Neutrophil (primary cell): ENCODE measurements at regions not wholly inside any gene's neighbourhood (a gene's known extent, or its start where the extent isn't known, plus 50 kb on each side); places are given as distances from the start of the nearest gene placed in this dataset.

Experiments
- H3K27ac ChIP-seq: fragments of 200-600 bp; sonication (generic); 2 replicates; pipeline ENCODE4 v1.5.1; 2016; ENCODE audit warnings: mild to moderate bottlenecking, moderate library complexity
- H3K27me3 ChIP-seq: fragments of 200-600 bp; sonication (generic); 2 replicates; pipeline ENCODE4 v1.6.0; 2016; ENCODE audit warnings: mild to moderate bottlenecking
- H3K36me3 ChIP-seq: fragments of 200-600 bp; sonication (generic); 2 replicates; pipeline ENCODE4 v1.5.1; 2017
- H3K4me1 ChIP-seq, 2 experiments: fragments of 200-600 bp in 1 of 2; sonication (generic) in 1 of 2; 1 replicate in 1 of 2; 2 replicates in 1 of 2; pipeline versions ENCODE4 v1.5.1 to v1.6.1; 2013 to 2016; ENCODE audit warnings: low read depth in 1 of 2, low read length in 1 of 2, mild to moderate bottlenecking in 1 of 2, moderate library complexity in 1 of 2; ENCODE audit not compliant: control insufficient read depth in 1 of 2, insufficient read depth in 1 of 2
- H3K4me3 ChIP-seq, 2 experiments: fragments of 200-600 bp in 1 of 2; sonication (generic) in 1 of 2; 1 replicate in 1 of 2; 2 replicates in 1 of 2; pipeline ENCODE4 v1.5.1; 2013 to 2016; ENCODE audit warnings: low read depth in 1 of 2, low read length in 1 of 2, mild to moderate bottlenecking in 1 of 2, moderate library complexity in 1 of 2
- H3K9me3 ChIP-seq: fragments of 200-600 bp; sonication (generic); 2 replicates; pipeline ENCODE4 v1.5.1; 2016
- TF ChIP-seq, protein P1 (sequence below): fragments of 200-600 bp; sonication (generic); IDR thresholded peaks from 2 replicates; pipeline ENCODE4 v1.5.1; 2016; ENCODE audit warnings: antibody characterized with exemption

DNA sequence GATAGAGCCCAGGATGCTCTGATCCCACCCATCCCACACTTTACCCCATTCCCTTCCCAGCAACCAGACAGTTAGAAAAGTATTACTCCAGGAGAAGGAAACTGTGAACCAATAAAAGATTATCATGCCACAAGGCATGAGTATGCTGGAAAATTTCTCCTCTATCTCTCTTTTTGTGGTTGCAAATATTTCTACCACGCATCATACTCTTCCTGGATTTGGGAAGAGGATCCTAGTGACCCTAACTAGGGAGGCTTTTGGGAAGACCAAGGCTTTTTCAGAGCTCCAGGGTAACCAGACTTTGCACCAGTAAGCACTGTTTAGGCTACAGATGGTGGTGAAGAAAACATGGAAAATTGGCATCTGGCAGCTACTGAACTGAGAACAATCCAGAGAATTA is 257.6 kb upstream of the CLNK start:
- no peak overlapping the region for H3K4me3 ChIP-seq
- H3K27me3 ChIP-seq = no peaks in the 10 kb centered on the region
- no peaks in the 10 kb centered on the region for H3K9me3 ChIP-seq
- no peaks in the 10 kb centered on the region for H3K4me1 ChIP-seq
- TF ChIP-seq, protein P1, sequence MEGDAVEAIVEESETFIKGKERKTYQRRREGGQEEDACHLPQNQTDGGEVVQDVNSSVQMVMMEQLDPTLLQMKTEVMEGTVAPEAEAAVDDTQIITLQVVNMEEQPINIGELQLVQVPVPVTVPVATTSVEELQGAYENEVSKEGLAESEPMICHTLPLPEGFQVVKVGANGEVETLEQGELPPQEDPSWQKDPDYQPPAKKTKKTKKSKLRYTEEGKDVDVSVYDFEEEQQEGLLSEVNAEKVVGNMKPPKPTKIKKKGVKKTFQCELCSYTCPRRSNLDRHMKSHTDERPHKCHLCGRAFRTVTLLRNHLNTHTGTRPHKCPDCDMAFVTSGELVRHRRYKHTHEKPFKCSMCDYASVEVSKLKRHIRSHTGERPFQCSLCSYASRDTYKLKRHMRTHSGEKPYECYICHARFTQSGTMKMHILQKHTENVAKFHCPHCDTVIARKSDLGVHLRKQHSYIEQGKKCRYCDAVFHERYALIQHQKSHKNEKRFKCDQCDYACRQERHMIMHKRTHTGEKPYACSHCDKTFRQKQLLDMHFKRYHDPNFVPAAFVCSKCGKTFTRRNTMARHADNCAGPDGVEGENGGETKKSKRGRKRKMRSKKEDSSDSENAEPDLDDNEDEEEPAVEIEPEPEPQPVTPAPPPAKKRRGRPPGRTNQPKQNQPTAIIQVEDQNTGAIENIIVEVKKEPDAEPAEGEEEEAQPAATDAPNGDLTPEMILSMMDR = no peak
- no peak overlapping the region for H3K27ac ChIP-seq
- no peaks in the 10 kb centered on the region for H3K36me3 ChIP-seq

DNA sequence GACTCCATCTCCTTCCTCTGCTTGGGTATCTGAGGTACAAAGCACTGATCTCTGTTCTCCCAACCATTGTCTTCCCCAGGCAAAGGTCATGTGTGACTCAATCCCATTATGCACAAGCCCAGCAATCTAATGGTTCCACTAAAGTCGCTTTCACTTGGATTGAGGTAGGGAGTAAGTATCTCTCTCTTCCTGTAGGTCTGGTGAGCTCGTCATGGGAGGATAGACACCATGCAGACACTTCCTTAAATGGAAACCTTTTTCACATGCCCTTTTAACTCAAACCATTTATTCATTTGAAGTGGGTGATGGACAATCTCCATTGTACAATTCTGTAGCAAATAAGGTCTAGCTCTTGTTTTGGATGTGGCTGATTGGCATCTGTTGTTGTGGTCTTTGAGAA is 245.2 kb upstream of the CLNK start:
- no peaks in the 10 kb centered on the region for H3K36me3 ChIP-seq
- no peaks in the 10 kb centered on the region for H3K27me3 ChIP-seq
- H3K27ac ChIP-seq = no peak overlapping the region
- H3K4me1 ChIP-seq = no peaks in the 10 kb centered on the region
- TF ChIP-seq, protein P1 = no peak
- H3K9me3 ChIP-seq = no peaks in the 10 kb centered on the region
- H3K4me3 ChIP-seq = no peak overlapping the region

DNA sequence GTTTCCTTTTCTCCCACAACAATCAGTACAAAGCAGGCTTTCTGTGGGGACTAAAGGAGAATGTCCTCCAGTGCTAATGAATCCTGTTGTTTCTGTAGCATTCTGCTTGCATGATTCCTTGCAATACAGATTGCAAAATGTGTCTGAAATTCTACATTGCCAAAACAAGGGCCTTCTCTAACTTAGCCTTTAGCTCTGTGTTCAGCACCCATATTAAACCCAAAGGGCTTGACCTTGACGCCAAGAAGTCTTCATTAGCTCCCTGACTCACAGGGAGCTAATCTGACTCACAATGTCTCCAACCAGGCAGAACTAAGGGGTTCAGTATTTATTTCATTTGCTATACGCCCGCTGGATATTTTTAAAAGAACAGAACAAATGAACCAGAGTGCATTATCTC is 241.4 kb upstream of the CLNK start:
- Histone ChIP-seq H3K27ac (no peak overlapping the region), H3K4me3 (no peak overlapping the region), H3K9me3 (no peaks in the 10 kb centered on the region), H3K36me3 (no peaks in the 10 kb centered on the region), H3K4me1 (no peaks in the 10 kb centered on the region), H3K27me3 (no peaks in the 10 kb centered on the region)
- TF ChIP-seq, protein P1 = no peak

DNA sequence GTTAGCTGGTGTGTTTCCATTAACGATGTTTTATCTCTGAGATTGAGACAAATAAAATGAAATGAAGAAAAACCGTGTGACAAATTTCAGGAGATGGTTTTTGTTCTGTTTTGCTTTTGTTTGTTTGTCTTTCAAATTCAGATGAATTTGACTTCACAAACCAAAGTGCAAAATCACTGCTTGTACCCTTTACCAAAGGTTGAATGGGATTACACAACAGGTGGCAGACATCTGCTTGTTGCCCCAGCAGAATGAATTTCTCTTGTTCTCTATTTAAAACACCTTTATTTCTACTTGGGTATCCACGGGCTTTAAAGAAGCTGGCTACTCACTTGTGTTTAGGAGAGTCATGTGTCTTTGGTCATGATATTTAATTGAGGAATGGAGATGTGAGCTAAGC is 239.7 kb upstream of the CLNK start:
- Histone ChIP-seq H3K36me3 (no peaks in the 10 kb centered on the region), H3K27ac (no peak overlapping the region), H3K27me3 (no peaks in the 10 kb centered on the region), H3K9me3 (no peaks in the 10 kb centered on the region), H3K4me1 (no peaks in the 10 kb centered on the region), H3K4me3 (no peak overlapping the region)
- TF ChIP-seq, protein P1 = no peak

DNA sequence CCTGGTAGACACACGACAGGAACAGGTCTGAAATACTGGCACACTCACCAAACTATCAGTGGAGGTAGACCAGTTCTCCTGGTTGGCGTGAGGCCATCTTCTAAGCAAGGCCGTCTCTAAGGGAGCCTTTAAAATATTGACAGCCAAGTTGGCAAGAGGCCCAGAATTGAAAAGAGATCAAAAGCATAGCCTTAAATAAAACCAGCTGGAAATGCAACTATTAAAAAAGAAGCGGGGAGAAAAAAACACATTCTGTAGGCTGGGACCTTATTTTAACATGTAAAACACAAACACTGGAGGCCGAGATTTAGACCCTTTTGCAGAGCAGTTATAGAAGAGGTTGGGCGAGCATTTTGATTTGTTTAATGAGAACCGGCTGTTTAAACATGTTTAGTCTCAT is 233.0 kb upstream of the CLNK start:
- Histone ChIP-seq H3K4me3 (no peak overlapping the region), H3K4me1 (no peaks in the 10 kb centered on the region), H3K36me3 (no peaks in the 10 kb centered on the region), H3K9me3 (no peaks in the 10 kb centered on the region), H3K27ac (no peak overlapping the region), H3K27me3 (no peaks in the 10 kb centered on the region)
- TF ChIP-seq, protein P1 = no peak

DNA sequence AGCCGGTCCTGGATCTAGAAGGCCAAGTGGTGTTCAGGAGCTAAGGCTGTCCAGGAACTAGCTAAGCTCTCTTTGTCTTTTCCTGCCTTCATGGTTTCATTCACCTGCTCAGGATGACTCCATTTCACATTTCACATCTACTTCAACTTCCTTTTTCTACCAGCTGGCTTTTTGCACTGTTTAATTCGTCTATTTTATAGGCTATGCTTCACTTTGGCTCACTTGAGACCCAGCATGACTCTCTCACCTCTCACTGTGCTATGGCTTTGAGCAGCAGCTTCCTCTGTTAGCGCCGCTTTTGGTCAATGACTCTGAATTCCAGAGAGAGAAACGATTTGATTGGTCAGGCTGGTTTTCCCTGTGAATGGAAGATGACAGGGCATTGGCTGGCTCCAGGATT is 213.5 kb upstream of the CLNK start:
- TF ChIP-seq, protein P1 = no peak
- Histone ChIP-seq H3K36me3 (no peaks in the 10 kb centered on the region), H3K4me1 (no peaks in the 10 kb centered on the region), H3K9me3 (no peaks in the 10 kb centered on the region), H3K27me3 (no peaks in the 10 kb centered on the region), H3K27ac (no peak overlapping the region), H3K4me3 (no peak overlapping the region)
